NT2/D1 (cell line): ENCODE measurements at regions not wholly inside any gene's neighbourhood (a gene's known extent, or its start where the extent isn't known, plus 50 kb on each side); places are given as distances from the start of the nearest gene placed in this dataset.

ENCODE experiments used
- DNase-seq: peaks from one replicate; pipeline ENCODE4 v3.0.0-alpha.2; 2011; ENCODE audit warnings: low read depth, low spot score
- H3K27me3 ChIP-seq: 2 replicates; pipeline ENCODE4 v1.6.0; 2011; ENCODE audit warnings: mild to moderate bottlenecking; ENCODE audit not compliant: insufficient read length, insufficient read depth
- H3K36me3 ChIP-seq: 2 replicates; pipeline ENCODE4 v1.6.1; 2011; ENCODE audit warnings: mild to moderate bottlenecking, low read length, mixed read lengths; ENCODE audit not compliant: insufficient read depth, insufficient read length
- H3K4me1 ChIP-seq: 2 replicates; pipeline ENCODE4 v1.5.1; 2011; ENCODE audit not compliant: insufficient read depth, insufficient read length
- H3K4me3 ChIP-seq: 2 replicates; pipeline ENCODE4 v1.5.1; 2011; ENCODE audit warnings: low read depth; ENCODE audit not compliant: insufficient read length
- H3K9ac ChIP-seq: 2 replicates; pipeline ENCODE4 v1.6.0; 2011; ENCODE audit warnings: low read depth; ENCODE audit not compliant: insufficient read length
- H3K9me3 ChIP-seq: 2 replicates; pipeline ENCODE4 v1.5.1; 2011; ENCODE audit warnings: mild to moderate bottlenecking, low read length; ENCODE audit not compliant: insufficient read depth
- SUZ12 ChIP-seq: IDR thresholded peaks from 2 replicates; pipeline ENCODE4 v1.6.1; 2011; ENCODE audit not compliant: insufficient read length, insufficient read depth; ENCODE audit errors: extremely low read depth
- YY1 ChIP-seq: IDR thresholded peaks from 2 replicates; pipeline ENCODE4 v1.6.1; 2011; ENCODE audit not compliant: insufficient read length, insufficient read depth
- ZNF274 ChIP-seq: IDR thresholded peaks from 2 replicates; pipeline ENCODE4 v1.6.1; 2011; ENCODE audit warnings: mild to moderate bottlenecking, low read depth, low read length

GRCh38 chr16:65878347-65878746, 488.1 kb upstream of the CDH5 start:
- Histone ChIP-seq H3K4me3 (no peak overlapping the region), H3K4me1 (no peaks in the 10 kb centered on the region), H3K27me3 (no peaks in the 10 kb centered on the region), H3K36me3 (no peaks in the 10 kb centered on the region), H3K9ac (no peak overlapping the region), H3K9me3 (no peaks in the 10 kb centered on the region)
- DNase-seq, result no peak
- TF ChIP-seq SUZ12 (no peak), ZNF274 (no peak), YY1 (no peak)

GRCh38 chr16:65876624-65877023, 489.9 kb upstream of the CDH5 start:
- Histone ChIP-seq H3K4me1 (no peaks in the 10 kb centered on the region), H3K9me3 (no peaks in the 10 kb centered on the region), H3K4me3 (no peak overlapping the region), H3K9ac (no peak overlapping the region), H3K27me3 (no peaks in the 10 kb centered on the region), H3K36me3 (no peaks in the 10 kb centered on the region)
- no peak for DNase-seq
- TF ChIP-seq YY1 (no peak), ZNF274 (no peak), SUZ12 (no peak)

GRCh38 chr16:65876056-65876408, 490.5 kb upstream of the CDH5 start:
- no peaks in the 10 kb centered on the region for H3K4me1 ChIP-seq
- TF ChIP-seq ZNF274 (no peak), SUZ12 (no peak), YY1 (no peak)
- no peaks in the 10 kb centered on the region for H3K27me3 ChIP-seq
- H3K36me3 ChIP-seq, result no peaks in the 10 kb centered on the region
- no peak for DNase-seq
- H3K4me3 ChIP-seq, result no peak overlapping the region
- H3K9ac ChIP-seq, result no peak overlapping the region
- no peaks in the 10 kb centered on the region for H3K9me3 ChIP-seq

DNA sequence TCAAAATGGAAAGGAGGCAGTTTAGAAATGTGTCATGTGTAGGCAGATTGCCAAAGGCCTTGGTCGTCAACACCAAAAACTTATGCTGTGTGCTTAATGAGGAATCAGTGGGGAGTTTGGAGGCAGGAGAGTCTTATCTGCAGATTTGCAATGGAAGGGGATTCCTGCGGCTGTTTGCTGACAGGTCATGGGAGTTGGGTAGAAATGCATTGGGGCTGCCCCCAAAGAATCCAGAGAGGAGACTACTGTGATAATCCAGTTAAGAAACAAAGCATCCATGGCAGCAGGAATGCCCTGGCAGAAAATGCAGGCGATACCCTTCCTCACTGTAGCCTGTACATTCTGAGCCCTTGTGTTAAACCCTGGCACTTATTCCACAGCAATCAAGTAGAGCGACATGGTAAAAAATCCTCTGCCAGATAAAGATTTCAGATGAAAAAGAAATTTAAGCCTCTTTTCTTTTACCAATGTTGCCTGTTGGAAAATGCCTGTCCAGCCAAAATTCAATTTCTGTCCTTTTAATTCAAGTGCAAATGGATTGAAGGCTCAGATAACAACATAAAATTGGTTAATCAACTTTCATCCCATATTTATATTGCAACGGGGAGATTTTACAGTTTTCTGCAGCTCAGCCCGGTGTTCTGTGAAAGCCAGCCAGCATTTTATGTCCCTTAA, 491.0 kb upstream of the CDH5 start:
- TF ChIP-seq YY1 (no peak), ZNF274 (no peak), SUZ12 (no peak)
- Histone ChIP-seq H3K4me3 (no peak overlapping the region), H3K9me3 (no peaks in the 10 kb centered on the region), H3K4me1 (no peaks in the 10 kb centered on the region), H3K9ac (no peak overlapping the region), H3K27me3 (peaks cover 2% of the 10 kb centered on the region), H3K36me3 (no peaks in the 10 kb centered on the region)
- no peak for DNase-seq

GRCh38 chr16:65869261-65869660, 497.2 kb upstream of the CDH5 start:
- Histone ChIP-seq H3K9me3 (peaks cover 10% of the 10 kb centered on the region), H3K27me3 (peaks cover 6% of the 10 kb centered on the region), H3K4me1 (no peaks in the 10 kb centered on the region), H3K4me3 (no peak overlapping the region), H3K9ac (no peak overlapping the region), H3K36me3 (no peaks in the 10 kb centered on the region)
- DNase-seq, result no peak
- TF ChIP-seq YY1 (no peak), ZNF274 (no peak), SUZ12 (no peak)

- Histone ChIP-seq H3K9ac (no peak overlapping the region), H3K4me1 (no peaks in the 10 kb centered on the region), H3K27me3 (peaks cover 6% of the 10 kb centered on the region), H3K36me3 (no peaks in the 10 kb centered on the region), H3K4me3 (no peak overlapping the region), H3K9me3 (peaks cover 24% of the 10 kb centered on the region)
- DNase-seq, result no peak
- TF ChIP-seq SUZ12 (no peak), ZNF274 (no peak), YY1 (no peak)
Observed at GRCh38 chr16:65867276-65867960, 499.1 kb upstream of the CDH5 start.

- Histone ChIP-seq H3K9ac (no peak overlapping the region), H3K4me1 (no peaks in the 10 kb centered on the region), H3K27me3 (no peaks in the 10 kb centered on the region), H3K36me3 (no peaks in the 10 kb centered on the region), H3K9me3 (peaks cover 24% of the 10 kb centered on the region), H3K4me3 (no peak overlapping the region)
- no peak for DNase-seq
- TF ChIP-seq SUZ12, result no peak
- TF ChIP-seq YY1, result no peak
- TF ChIP-seq ZNF274, result no peak
Observed at GRCh38 chr16:65863236-65863635, 503.3 kb upstream of the CDH5 start.
